ENCODE measurements at regions not wholly inside any gene's neighbourhood (a gene's known extent, or its start where the extent isn't known, plus 50 kb on each side); places are given as distances from the start of the nearest gene placed in this dataset.
A peak's percentile ranks its signal among the peaks of the same experiment; 100 is the strongest.

DNA sequence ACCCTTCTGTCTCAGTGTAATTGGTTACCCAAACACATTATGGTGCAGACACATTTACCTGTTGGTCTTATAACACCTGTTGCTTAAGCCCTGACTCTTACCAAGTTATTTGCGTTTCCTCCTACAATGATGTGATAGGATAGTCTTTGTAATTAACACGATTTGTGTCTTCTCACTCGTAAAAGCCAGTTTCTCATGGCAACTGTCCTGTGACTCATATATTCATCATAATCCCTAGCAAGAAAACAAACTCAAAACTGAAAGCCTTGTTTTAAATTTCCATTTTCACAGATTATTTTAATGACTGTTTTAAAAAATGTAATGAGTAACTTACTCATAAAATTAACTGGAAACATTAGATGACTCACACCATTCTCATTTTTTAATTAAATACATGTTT is 495.2 kb downstream of the NLGN4X start:
- no peaks in the 10 kb centered on the region for H3K4me1 ChIP-seq (ENCODE audit: insufficient read depth, low read length)
- ATAC-seq (no peak), DNase-seq (no peak)
- no peak overlapping the region for H3K4me2 ChIP-seq (ENCODE audit: low read length)
- H3K27me3 ChIP-seq (ENCODE audit: low read length), result no peaks in the 10 kb centered on the region
- H3K9ac ChIP-seq (ENCODE audit: low read length), result no peak overlapping the region
- CTCF ChIA-PET, result no interaction called here
- H3K79me2 ChIP-seq (ENCODE audit: low read length), result no peaks in the 10 kb centered on the region
- H3K36me3 ChIP-seq (ENCODE audit: low read depth, low read length), result no peaks in the 10 kb centered on the region
- no peaks in the 10 kb centered on the region for H3K9me2 ChIP-seq (replicated peaks; ENCODE audit: low read length)
- no peaks in the 10 kb centered on the region for H4K20me1 ChIP-seq (ENCODE audit: low read length)
- H3K9me3 ChIP-seq (ENCODE audit: low read length), result no peaks in the 10 kb centered on the region
- no peak overlapping the region for H3K27ac ChIP-seq (ENCODE audit: low read length)
- intact Hi-C loops (cut with micrococcal nuclease), result no loop called here
- no TSS peak for BruUV-seq (replicated peaks)
- H3K4me3 ChIP-seq (ENCODE audit: low read length), result no peak overlapping the region
- H2AFZ ChIP-seq (ENCODE audit: low read length), result no peak overlapping the region
- H3F3A ChIP-seq (ENCODE audit: low read length, unreplicated experiment), result no peaks in the 10 kb centered on the region
- POLR2A ChIA-PET (ENCODE audit: unreplicated experiment), result no interaction called here
- TF ChIP-seq EZH2 (IDR thresholded peaks at IDR 0.05; ENCODE audit: low read length, unreplicated experiment) (no peak), EZH2phosphoT487 (IDR thresholded peaks at IDR 0.05; ENCODE audit: borderline replicate concordance, low read length) (no peak)
- TF ChIP-seq, protein P1, sequence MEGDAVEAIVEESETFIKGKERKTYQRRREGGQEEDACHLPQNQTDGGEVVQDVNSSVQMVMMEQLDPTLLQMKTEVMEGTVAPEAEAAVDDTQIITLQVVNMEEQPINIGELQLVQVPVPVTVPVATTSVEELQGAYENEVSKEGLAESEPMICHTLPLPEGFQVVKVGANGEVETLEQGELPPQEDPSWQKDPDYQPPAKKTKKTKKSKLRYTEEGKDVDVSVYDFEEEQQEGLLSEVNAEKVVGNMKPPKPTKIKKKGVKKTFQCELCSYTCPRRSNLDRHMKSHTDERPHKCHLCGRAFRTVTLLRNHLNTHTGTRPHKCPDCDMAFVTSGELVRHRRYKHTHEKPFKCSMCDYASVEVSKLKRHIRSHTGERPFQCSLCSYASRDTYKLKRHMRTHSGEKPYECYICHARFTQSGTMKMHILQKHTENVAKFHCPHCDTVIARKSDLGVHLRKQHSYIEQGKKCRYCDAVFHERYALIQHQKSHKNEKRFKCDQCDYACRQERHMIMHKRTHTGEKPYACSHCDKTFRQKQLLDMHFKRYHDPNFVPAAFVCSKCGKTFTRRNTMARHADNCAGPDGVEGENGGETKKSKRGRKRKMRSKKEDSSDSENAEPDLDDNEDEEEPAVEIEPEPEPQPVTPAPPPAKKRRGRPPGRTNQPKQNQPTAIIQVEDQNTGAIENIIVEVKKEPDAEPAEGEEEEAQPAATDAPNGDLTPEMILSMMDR (conservative IDR thresholded peaks at IDR 0.05; ENCODE audit: low read depth, low read length), result no peak

DNA sequence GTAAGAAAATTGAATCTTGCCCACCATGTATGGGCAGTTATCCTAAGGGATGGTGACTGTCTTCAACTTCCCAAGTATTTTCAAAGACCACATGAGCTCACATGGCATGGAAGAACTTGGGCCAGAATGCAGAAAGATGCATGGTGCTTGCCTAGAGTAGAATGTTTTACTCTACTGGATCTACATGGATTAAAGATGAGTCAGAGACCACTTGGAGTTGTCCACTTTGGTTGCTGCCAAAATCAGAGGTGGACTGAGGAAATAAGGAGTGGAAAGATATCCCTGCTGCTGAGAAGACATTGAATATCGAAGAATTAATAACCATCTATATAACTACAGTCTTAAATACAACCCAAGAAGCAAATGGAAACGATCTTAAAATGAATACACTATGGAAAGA is 498.1 kb downstream of the NLGN4X start:
- Histone ChIP-seq H3K4me3 (ENCODE audit: low read length) (no peak overlapping the region), H3K4me1 (ENCODE audit: insufficient read depth, low read length) (no peaks in the 10 kb centered on the region), H2AFZ (ENCODE audit: low read length) (no peak overlapping the region), H3K36me3 (ENCODE audit: low read depth, low read length) (no peaks in the 10 kb centered on the region), H3K27me3 (ENCODE audit: low read length) (no peaks in the 10 kb centered on the region), H3F3A (ENCODE audit: low read length, unreplicated experiment) (no peaks in the 10 kb centered on the region), H3K9me2 (replicated peaks; ENCODE audit: low read length) (no peaks in the 10 kb centered on the region), H3K9me3 (ENCODE audit: low read length) (no peaks in the 10 kb centered on the region), H3K9ac (ENCODE audit: low read length) (no peak overlapping the region), H4K20me1 (ENCODE audit: low read length) (no peaks in the 10 kb centered on the region), H3K4me2 (ENCODE audit: low read length) (no peak overlapping the region), H3K27ac (ENCODE audit: low read length) (no peak overlapping the region), H3K79me2 (ENCODE audit: low read length) (no peaks in the 10 kb centered on the region)
- BruUV-seq (replicated peaks), result no TSS peak
- no peak for ATAC-seq
- ChIA-PET POLR2A (ENCODE audit: unreplicated experiment) (no interaction called here), CTCF (no interaction called here)
- intact Hi-C loops (cut with micrococcal nuclease), result no loop called here
- DNase-seq, result no peak
- TF ChIP-seq EZH2phosphoT487 (IDR thresholded peaks at IDR 0.05; ENCODE audit: borderline replicate concordance, low read length), result no peak
- TF ChIP-seq, protein P1 (conservative IDR thresholded peaks at IDR 0.05; ENCODE audit: low read depth, low read length), result no peak
- no peak for TF ChIP-seq EZH2 (IDR thresholded peaks at IDR 0.05; ENCODE audit: low read length, unreplicated experiment)

DNA sequence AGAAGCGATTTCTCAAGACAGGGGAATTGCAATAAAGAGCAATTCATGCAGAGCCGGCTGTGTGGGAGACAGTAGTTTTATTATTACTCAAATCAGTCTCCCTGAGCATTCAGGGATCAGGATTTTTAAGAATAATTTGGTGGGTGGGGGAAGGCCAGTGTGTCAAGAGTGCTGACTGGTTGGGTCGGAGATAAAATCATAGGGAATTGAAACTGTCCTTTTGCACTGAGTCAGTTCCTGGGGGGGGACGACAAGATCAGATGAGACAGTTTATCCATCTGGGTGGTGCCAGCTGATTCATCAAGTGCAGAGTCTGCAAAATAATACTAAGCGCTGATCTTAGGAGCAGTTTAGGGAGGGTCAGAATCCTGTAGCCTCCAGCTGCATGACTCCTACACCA is 502.4 kb downstream of the NLGN4X start:
- ChIA-PET POLR2A (ENCODE audit: unreplicated experiment) (no interaction called here), CTCF (no interaction called here)
- intact Hi-C loops (cut with micrococcal nuclease), result no loop called here
- Histone ChIP-seq H3K9ac (ENCODE audit: low read length) (no peak overlapping the region), H3K4me2 (ENCODE audit: low read length) (no peak overlapping the region), H3K27ac (ENCODE audit: low read length) (no peak overlapping the region), H3K9me3 (ENCODE audit: low read length) (no peaks in the 10 kb centered on the region), H3K9me2 (replicated peaks; ENCODE audit: low read length) (no peaks in the 10 kb centered on the region), H3K79me2 (ENCODE audit: low read length) (no peaks in the 10 kb centered on the region), H3K36me3 (ENCODE audit: low read depth, low read length) (no peaks in the 10 kb centered on the region), H3K4me3 (ENCODE audit: low read length) (no peak overlapping the region), H3F3A (ENCODE audit: low read length, unreplicated experiment) (no peaks in the 10 kb centered on the region), H3K27me3 (ENCODE audit: low read length) (no peaks in the 10 kb centered on the region), H2AFZ (ENCODE audit: low read length) (no peak overlapping the region), H4K20me1 (ENCODE audit: low read length) (no peaks in the 10 kb centered on the region), H3K4me1 (ENCODE audit: insufficient read depth, low read length) (no peaks in the 10 kb centered on the region)
- TF ChIP-seq, protein P1 (conservative IDR thresholded peaks at IDR 0.05; ENCODE audit: low read depth, low read length), result no peak
- TF ChIP-seq EZH2phosphoT487 (IDR thresholded peaks at IDR 0.05; ENCODE audit: borderline replicate concordance, low read length) (no peak), EZH2 (IDR thresholded peaks at IDR 0.05; ENCODE audit: low read length, unreplicated experiment) (no peak)
- BruUV-seq (replicated peaks), result no TSS peak
- no peak for ATAC-seq
- peak; percentile 35 for DNase-seq
